ENCODE measurements at regions not wholly inside any gene's neighbourhood (a gene's known extent, or its start where the extent isn't known, plus 50 kb on each side); places are given as distances from the start of the nearest gene placed in this dataset.

- no peak for DNase-seq
Observed at GRCh38 chr2:46831051-46831868, 84.3 kb downstream of the MCFD2 start.

- DNase-seq: no peak
Observed at GRCh38 chr2:46829231-46829995, 86.2 kb downstream of the MCFD2 start.

GRCh38 chr2:46828491-46829230, 86.9 kb downstream of the MCFD2 start:
- no peak for DNase-seq

GRCh38 chr2:46828135-46828438, 87.5 kb downstream of the MCFD2 start:
- DNase-seq: no peak

- no peak for DNase-seq
Observed at GRCh38 chr2:46827274-46828134, 88.1 kb downstream of the MCFD2 start.

DNA sequence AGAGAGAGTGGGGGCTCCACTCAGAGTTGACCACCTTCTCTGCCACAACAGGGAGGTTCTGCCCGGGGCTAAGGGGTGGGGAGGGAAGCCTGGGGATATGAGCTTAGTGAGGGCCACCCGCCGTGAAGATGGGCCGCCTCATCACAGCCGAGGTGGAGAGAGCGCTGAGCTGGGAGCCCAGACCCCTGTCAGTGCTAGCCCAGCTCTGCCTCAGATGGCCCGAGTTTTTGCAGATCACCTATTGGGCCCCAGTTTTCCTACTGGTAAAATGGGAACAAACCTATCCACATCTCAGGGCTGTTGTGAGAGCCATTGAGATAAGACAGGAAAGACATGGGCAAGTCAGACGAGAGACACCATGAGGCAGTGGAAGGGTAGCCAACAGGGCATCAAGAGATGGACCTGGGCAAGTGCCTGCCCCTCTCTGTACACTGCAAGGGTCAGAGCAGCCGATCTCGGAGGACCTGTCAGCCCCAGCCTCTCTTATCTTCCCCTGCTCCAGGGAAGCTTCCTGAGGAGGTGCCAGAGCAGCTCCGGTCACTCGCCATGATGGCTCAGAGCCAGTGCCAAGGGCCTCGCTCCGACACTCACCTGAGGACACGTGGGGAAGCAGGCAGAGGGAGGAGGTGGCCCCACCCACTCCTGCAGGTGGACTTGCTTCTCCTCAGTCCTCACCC, 88.9 kb downstream of the MCFD2 start:
- DNase-seq: no peak

DNA sequence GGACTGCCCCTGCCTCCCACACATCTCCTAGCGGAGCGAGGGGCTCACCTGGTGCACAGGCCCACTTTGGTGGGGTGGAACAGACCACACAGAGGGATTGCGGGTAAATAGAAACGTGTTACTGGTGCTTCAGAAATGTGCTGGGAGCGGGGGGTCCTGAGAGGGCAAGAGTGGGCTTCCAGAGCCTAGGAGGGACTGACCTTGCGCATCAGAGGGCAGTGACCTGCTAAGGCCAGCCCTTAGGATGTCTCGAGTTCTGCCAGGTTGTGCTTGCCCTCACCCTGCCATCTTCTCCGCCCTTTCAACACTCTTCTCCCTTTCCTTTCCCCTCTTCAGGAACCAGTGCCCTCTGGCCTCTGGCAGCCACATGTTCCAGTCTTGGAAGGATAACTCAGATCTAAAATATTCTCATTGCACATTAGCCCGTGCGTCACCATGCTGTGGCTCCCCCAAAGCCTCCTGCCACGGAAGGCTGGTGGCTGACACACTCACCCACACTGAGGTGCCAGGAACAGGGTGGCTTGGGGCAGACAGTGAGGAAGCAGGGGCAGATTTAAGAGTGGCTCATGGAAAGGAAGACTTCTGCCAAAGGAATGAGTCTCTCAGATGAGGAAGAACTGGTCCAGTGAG, 89.6 kb downstream of the MCFD2 start:
- no peak for DNase-seq

DNA sequence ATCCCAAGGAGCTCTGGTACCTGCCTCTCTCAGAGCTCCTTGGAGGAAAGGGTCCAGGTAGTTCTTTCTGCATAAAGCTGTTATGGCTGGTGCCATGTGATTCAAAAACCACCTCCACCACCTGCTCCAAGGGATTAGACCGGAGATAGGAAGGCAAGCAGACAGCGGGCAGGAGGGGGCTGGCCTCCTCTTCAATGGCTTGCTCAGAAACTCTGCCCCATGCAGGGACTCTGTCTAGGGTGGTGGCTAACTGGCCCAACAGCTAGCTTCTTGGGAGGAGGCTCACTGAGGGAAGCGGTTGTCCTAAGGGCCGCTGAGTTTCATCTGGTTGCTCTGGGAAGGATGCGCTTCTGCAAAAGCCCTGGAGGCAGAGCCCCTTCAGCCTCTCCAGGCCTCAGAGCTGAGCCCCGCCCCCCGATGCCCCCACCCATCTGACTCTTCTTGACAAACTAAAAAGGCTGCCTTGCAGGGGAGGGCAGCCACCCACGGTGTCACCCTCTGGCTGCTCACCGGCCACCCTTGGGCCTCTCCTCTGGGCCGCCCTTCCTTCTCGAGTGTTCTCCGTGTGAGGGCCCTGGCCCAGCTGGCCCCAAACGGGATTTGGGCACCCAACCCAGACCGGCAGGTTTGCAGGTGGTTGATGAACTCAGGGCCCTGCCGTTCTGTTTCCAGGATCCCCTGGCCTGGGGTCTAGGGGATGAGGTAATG, 90.2 kb downstream of the MCFD2 start:
- no peak for DNase-seq

GRCh38 chr2:46824611-46825010, 91.0 kb downstream of the MCFD2 start:
- DNase-seq: no peak

- DNase-seq: no peak
Observed at GRCh38 chr2:46821600-46821999, 94.0 kb downstream of the MCFD2 start.

DNA sequence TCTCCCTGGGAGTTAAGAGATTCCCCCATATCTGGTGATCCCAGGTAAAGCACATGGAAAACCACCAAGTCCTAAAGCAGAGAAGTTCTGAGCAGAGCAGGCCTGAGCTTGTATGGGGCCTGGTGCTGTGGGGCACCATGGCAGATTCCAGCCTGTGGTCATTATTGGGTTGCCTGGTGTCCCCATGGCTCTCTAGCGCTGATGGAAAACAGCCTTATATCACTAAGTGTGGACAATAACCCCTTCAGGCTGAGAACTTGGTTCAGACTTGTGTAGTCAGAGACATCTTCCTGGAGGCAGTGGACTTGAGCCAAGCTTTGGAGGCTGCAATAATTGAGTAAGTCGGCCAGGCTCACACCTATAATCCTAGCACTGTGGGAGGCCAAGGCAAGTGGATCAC, 96.8 kb downstream of the MCFD2 start:
- no peak for DNase-seq

- no peak for DNase-seq
Observed at GRCh38 chr2:46818141-46818621, 97.4 kb downstream of the MCFD2 start.

GRCh38 chr2:46816846-46817726, 98.5 kb downstream of the MCFD2 start:
- no peak for DNase-seq

- DNase-seq: no peak
Observed at GRCh38 chr2:46816151-46816845, 99.3 kb downstream of the MCFD2 start.

DNA sequence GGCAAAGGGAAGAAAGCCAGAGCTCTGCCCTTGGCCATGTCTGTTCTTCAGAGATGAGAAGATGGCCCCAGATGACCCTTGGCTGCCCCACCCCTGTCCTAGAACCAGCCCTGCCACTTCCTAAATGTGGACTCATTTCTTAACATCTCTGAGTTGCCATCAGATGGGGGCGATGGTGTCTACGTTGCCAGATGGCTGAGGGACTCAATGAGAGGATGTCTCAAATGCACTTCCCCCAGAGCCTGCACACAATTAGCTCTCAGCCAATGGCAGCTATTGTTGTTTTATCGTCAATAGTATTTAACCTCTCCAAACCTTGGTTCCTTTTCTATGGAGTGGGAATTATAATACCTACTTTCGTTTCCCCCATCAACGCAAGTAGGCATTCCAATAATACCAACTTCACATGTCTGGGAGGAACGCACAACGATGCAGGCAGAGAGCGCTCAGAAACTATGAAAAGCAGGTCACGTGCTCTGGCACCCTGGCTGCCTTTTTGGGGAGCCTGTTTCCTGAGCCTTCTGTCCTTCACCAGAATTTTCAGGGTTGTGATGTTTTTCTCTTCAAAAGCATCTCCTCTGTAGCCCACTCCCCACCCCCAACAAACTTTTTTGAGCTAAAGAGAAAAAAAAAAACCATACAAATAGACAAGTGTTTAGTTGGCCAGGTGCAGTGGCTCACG, 100.3 kb downstream of the MCFD2 start:
- no peak for DNase-seq

DNA sequence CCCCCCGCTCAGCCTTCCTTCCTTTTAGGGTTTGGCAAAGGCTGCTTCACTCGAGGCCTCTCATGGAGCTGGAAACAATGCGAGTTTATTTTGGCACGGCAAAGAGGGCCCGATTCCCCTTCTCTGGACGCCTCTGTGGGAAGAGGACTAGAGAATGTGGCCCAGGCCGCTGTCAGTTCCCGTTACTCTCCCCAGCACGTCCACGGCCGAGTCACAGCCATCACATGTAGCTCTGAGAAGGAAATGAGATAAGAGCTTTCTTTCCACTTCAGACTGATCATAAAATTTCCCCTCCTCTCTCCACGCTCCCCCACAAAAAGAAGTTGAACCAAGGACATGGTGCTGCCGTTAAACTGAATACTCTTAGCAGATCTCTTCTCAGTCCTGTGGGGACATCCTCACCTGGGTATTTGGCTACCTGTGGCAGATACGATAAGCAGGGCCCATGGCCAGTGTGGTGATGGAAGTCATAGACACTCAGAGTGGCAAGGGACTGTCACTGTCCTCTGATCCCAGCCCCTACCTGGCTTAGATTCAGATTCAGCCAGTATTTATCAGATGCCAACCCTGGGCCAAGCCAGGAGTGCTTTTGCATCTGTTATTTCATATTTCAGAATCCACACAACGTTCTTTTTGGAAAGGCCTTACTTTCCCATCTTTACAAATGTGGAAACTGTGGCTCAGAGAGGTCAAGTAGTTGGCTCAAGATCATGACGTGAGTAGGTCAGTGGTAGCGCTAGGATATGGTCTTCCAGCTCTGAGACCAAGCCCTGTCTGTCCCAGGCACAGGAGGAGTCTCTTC, 101.2 kb downstream of the MCFD2 start:
- peak; percentile 54 for DNase-seq

DNA sequence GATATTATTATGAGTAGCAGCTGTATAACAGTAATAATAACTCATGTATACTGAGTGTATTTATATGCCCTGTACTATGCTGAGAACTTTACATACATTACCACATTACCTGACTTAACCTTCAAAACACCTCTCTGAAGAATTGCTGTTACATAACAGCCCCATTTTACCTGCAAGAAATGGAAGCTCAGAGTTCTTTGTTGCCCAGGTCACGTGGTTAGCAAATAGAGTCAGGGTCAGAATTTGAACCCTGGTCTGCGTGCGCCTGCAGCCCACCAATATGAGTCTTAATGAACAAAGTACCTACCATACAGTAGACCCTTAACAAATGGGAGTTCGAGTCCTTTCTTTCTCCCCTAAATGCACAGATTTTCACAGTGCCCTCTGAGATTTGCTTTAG, 101.9 kb downstream of the MCFD2 start:
- no peak for DNase-seq

Measured in left kidney (tissue), 1 donor.